Peyer's patch (tissue), 4 donors: ENCODE measurements at regions not wholly inside any gene's neighbourhood (a gene's known extent, or its start where the extent isn't known, plus 50 kb on each side); places are given as distances from the start of the nearest gene placed in this dataset.

Experiments
- CTCF ChIP-seq, 6 experiments: fragments of 450-650 bp in 4 of 6; fragments of 200-600 bp in 2 of 6; sonication (generic) in 1 of 6; IDR thresholded peaks; one replicate each; pipeline ENCODE4 v1.5.1; 2017 to 2019; ENCODE audit warnings: antibody characterized with exemption in 6 of 6, mild to moderate bottlenecking in 3 of 6, moderate library complexity in 1 of 6
- POLR2A ChIP-seq, 2 donors: fragments of 450-650 bp; IDR thresholded peaks; one replicate each; pipeline ENCODE4 v1.5.1; 2017; ENCODE audit warnings: antibody characterized with exemption in 2 of 2, mild to moderate bottlenecking in 2 of 2, moderate library complexity in 2 of 2

- TF ChIP-seq POLR2A (IDR thresholded peaks at IDR 0.05) (no peak), CTCF (IDR thresholded peaks at IDR 0.05) (no peak)
These were observed 499.2 kb upstream of the COX7C start for GRCh38 chr5:86118542-86118941.
